Coronary artery (tissue), 2 donors: ENCODE measurements at regions not wholly inside any gene's neighbourhood (a gene's known extent, or its start where the extent isn't known, plus 50 kb on each side); places are given as distances from the start of the nearest gene placed in this dataset.

Experiments
- DNase-seq: peaks from one replicate; pipeline ENCODE4 v3.0.0-alpha.2; 2017; ENCODE audit warnings: low spot score
- H3K27ac ChIP-seq, 2 donors: fragments of 200-600 bp; sonication (generic); one replicate each; pipeline ENCODE4 v1.5.1; 2016 to 2019
- H3K4me3 ChIP-seq: fragments of 200-600 bp; sonication (generic); 2 replicates; pipeline ENCODE4 v1.5.1; 2016; ENCODE audit warnings: mild to moderate bottlenecking, moderate library complexity
- TF ChIP-seq, protein P1 (sequence below): fragments of 200-600 bp; sonication (generic); IDR thresholded peaks from one replicate; pipeline ENCODE4 v1.5.1; 2019; ENCODE audit warnings: antibody characterized with exemption

DNA sequence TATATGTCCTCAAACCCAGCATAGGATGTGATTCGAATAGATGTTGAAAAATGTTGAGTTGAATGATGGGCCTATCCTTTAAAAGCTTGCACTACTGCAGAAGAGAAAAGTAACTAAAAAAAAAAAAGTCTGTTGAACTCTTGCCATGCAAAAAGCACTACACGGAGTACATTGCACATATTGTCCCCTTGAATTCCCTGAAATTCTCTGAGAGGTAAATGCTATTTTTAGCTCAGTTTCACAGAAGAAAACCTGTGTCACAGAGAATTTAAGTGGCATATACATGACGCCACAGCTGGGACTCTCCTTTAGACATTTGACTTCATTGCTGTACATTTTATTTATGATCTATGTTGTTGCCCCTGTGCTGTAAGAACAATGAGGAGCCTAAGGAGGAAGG lies 583.8 kb downstream of the SOX6 start:
- TF ChIP-seq, protein P1, sequence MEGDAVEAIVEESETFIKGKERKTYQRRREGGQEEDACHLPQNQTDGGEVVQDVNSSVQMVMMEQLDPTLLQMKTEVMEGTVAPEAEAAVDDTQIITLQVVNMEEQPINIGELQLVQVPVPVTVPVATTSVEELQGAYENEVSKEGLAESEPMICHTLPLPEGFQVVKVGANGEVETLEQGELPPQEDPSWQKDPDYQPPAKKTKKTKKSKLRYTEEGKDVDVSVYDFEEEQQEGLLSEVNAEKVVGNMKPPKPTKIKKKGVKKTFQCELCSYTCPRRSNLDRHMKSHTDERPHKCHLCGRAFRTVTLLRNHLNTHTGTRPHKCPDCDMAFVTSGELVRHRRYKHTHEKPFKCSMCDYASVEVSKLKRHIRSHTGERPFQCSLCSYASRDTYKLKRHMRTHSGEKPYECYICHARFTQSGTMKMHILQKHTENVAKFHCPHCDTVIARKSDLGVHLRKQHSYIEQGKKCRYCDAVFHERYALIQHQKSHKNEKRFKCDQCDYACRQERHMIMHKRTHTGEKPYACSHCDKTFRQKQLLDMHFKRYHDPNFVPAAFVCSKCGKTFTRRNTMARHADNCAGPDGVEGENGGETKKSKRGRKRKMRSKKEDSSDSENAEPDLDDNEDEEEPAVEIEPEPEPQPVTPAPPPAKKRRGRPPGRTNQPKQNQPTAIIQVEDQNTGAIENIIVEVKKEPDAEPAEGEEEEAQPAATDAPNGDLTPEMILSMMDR = no peak
- Histone ChIP-seq H3K4me3 (no peak overlapping the region), H3K27ac (no peak overlapping the region)
- DNase-seq = no peak

DNA sequence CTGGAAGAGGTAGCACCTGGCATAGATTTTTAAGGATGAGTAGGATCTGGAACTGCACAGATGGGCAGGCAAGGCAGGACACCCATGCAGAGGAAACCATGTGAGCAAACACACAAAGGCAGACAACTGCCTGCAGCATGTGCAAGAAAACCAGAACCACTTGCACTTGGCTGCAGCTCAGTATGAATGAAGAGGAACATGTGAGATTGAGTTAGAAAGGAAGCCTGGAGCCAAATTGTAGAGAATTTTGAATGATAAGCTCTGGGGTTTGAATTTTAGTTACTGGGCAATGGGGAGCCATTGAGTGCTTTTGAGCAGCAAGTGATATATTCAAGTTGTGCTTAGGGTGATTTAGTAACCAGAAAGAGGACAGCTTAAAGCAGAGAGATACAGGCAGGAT lies 583.4 kb downstream of the SOX6 start:
- TF ChIP-seq, protein P1 = no peak

DNA sequence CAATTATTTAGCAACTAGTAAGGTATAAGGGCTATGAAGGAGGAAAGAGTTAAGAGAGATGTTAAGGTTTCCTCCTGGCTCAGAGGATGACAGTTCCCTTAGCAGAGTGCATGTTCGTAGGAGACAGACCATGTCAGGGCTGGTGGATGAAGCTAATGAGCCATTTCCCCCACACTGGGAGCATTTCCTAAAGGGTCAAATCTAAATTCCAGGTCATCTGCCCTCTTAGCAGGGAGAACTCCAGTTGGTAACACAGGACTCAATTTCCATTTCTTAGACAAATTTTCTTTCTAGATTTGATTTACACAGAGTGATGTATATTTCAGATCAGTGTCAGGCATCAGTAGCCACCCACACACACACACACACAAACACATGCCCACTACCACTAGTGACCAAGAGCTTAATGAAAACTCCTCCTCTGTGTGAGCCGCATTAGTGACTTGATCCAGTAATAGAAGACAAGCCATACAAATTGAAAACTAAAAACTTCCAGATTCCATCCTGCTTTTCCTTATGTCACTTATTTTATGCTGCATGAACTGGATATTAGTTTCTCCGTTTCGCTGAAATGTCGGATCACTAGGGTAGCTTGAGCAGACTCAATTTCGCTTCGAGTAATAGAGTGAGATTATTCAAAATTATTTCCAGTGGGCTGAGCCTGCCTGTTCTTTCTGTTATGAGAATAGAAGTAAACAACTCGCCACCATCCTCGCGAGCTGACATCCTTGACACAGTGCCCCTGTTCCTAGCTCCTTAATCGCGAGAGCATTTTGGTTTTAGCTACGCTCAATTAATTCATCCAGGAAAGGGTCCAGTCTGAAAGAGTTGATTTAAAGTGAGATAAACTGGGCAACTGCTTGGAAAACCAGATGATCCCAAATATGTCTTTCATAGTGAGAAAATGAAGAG lies 582.6 kb downstream of the SOX6 start:
- TF ChIP-seq, protein P1 = no peak
- Histone ChIP-seq H3K27ac (no peak overlapping the region), H3K4me3 (no peak overlapping the region)
- no peak for DNase-seq

More for the DNA sequence above, 583.4 kb downstream of the SOX6 start:
- no peak for DNase-seq
- no peak overlapping the region for H3K4me3 ChIP-seq
- H3K27ac ChIP-seq = no peak overlapping the region

DNA sequence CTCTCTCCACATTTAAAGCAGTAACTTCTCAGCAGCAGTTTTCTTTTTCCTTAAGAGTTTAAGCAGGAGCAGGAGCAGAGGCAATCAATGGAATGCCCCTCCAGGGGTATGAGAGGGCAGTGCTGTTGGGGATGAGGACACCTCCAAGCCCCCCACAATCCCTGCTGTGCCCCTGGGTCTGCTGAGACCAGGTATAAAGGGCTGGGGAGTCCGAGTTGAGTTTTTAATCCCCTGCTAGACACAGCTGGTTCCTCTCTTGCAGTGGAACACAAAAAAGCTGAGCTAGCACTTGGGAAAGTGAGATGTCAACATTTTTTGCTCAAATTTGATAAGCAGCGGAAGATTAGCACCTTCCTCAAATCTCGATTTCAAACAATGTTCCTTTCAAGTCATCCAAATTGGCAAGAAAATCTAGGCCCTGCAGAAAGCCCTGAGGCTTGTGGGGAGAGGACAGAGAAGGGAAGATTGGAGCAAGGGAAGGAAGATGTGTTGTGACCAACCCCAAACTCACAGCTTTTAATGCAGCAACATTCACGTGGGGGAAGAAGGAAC lies 581.9 kb downstream of the SOX6 start:
- TF ChIP-seq, protein P1 = no peak
- DNase-seq = no peak
- Histone ChIP-seq H3K4me3 (no peak overlapping the region), H3K27ac (peak overlapping the region in 1 of 2 donors; percentile 73)

DNA sequence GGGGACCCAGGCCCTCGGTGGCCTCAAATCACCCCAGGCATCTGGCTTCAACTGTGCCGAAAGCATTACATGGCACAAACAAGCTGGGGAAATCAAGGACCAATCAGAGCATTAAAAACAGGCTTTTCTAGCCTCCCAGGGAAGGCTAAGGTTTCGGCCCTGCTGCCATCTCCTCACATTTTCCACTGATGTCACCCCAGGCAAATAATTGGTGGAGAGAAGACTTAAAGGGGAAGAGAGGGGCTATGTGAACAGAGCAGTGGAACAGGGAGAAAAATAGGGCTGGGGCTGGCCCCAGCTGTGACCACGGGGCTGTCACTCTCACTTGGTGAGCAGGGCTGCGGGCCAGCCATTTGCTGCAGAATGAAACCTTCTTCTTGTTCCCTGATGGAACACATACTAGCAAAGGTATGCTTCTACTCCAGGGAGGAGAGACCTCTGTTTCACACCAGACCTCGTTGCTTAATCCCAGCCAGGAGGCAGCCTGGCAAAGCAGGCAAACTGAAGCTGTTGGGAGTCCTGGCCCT lies 581.3 kb downstream of the SOX6 start:
- no peak for DNase-seq
- H3K4me3 ChIP-seq = no peak overlapping the region
- H3K27ac ChIP-seq = peak overlapping the region in 1 of 2 donors; percentile 73
- TF ChIP-seq, protein P1 = no peak

DNA sequence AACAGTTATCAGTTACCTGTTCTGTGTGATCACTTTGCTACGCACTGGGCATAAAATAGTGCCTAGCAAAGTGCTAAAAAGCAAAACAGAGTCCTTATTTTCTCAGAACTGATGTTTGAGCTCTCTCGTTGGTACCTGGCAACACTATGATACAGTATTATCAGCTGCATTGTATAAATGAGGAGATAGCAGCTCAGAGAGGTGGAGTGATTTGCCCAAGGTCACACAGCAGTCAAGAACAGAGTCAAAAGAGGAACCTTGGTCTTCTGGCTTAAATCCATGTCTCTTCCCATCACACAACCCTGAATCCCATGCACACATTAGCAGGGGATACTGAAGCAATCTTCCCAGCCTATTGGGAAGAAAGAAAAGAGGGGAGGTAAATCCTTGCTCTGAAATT lies 580.5 kb downstream of the SOX6 start:
- TF ChIP-seq, protein P1 = no peak
- no peak overlapping the region for H3K4me3 ChIP-seq
- no peak for DNase-seq
- peak overlapping the region in 1 of 2 donors; percentile 73 for H3K27ac ChIP-seq

DNA sequence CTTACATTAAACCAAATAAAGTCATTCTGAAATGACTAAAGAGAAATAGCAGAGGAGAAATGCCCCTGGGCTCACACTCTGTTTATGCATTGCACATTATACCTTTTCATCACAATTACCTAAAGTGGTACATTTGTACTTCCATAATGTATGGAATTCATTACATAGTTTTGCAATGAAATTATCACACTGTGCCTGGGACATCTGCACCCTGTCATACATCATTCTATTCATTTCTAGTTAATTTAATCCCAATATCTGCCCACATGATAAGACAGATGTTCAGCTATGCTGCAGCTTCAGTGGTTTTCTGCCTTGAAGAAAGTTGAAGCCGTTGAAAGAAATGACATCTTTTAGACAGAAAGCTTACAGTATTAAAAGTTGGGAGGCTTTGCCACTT lies 580.0 kb downstream of the SOX6 start:
- TF ChIP-seq, protein P1 = no peak
- no peak for DNase-seq
- no peak overlapping the region for H3K27ac ChIP-seq
- H3K4me3 ChIP-seq = no peak overlapping the region
